Esophagus squamous epithelium (tissue), 5 donors: ENCODE measurements at regions not wholly inside any gene's neighbourhood (a gene's known extent, or its start where the extent isn't known, plus 50 kb on each side); places are given as distances from the start of the nearest gene placed in this dataset.

Source experiments
- DNase-seq: peaks from one replicate; lab custom pipeline; 2025; lab: John Stamatoyannopoulos, UW
- H3K27ac ChIP-seq, 4 donors: fragments of 200-600 bp; sonication (generic); one replicate each; pipeline ENCODE4 v1.5.1; 2016 to 2019; ENCODE audit warnings: mild to moderate bottlenecking in 1 of 4
- H3K27me3 ChIP-seq, 4 donors: fragments of 200-600 bp; sonication (generic); 1 replicate in 3 of 4; 2 replicates in 1 of 4; pipeline versions ENCODE4 v1.5.1 to v1.6.0; 2017 to 2021; ENCODE audit warnings: antibody characterized with exemption in 1 of 4
- H3K36me3 ChIP-seq, 3 donors: fragments of 200-600 bp; sonication (generic); one replicate each; pipeline ENCODE4 v1.5.1; 2016 to 2019
- H3K4me1 ChIP-seq, 3 donors: fragments of 200-600 bp; sonication (generic); one replicate each; pipeline ENCODE4 v1.5.1; 2017 to 2019
- H3K4me3 ChIP-seq, 4 donors: fragments of 200-600 bp; sonication (generic); 1 replicate in 3 of 4; 2 replicates in 1 of 4; pipeline ENCODE4 v1.5.1; 2016 to 2019; ENCODE audit warnings: mild to moderate bottlenecking in 2 of 4, moderate library complexity in 1 of 4
- H3K9me3 ChIP-seq, 3 donors: fragments of 200-600 bp; sonication (generic); one replicate each; pipeline ENCODE4 v1.5.1; 2016 to 2019
- POLR2A ChIP-seq, 4 donors: fragments of 450-650 bp; IDR thresholded peaks; one replicate each; pipeline ENCODE4 v1.6.1; 2017; ENCODE audit warnings: antibody characterized with exemption in 4 of 4, mild to moderate bottlenecking in 4 of 4, moderate library complexity in 3 of 4
- WGBS, 2 donors: methylation state at CpG; one replicate each; pipeline ENCODE4 v1.1.5; 2018; 5-methylcytosine and 5-hydroxymethylcytosine counted together
- intact Hi-C: fragments of 100-400 bp; cut with DNase I; formaldehyde crosslinking; loops from one replicate; pipeline ENCODE4 v1.15.0; 2022
- TF ChIP-seq, protein P1 (sequence below), 6 experiments: fragments of 450-650 bp in 4 of 6; fragments of 200-600 bp in 2 of 6; sonication (generic) in 2 of 6; IDR thresholded peaks; one replicate each; pipeline ENCODE4 v1.5.1; 2016 to 2019; ENCODE audit warnings: antibody characterized with exemption in 6 of 6, mild to moderate bottlenecking in 4 of 6, moderate library complexity in 4 of 6
- donor health status: DM: yes; HTN: yes; CAD: no.

DNA sequence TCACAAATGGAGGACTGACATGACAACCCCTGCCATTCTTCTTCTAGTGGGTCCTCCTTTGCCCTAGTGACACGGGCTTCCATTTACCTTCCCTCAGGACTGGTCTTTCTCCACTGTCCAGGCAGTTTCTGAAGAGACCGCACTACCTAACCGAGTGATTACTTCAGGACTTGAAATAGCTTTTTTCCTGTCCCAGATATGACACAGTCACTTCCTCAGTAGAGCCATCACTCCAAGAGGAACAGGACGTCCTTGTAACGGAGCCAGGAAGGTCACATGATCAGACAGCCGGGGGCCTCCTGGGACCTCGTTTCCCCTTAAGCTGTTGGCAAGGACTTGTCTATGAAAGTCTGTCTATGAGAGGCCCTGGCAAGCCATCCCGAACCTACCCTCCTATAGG, 62.3 kb downstream of the FOS start:
- no peak for DNase-seq
- Histone ChIP-seq H3K27me3 (no peaks in the 10 kb centered on the region), H3K9me3 (no peaks in the 10 kb centered on the region), H3K27ac (peak overlapping the region; percentile 9 to 87 (median 68)), H3K36me3 (no peaks in the 10 kb centered on the region), H3K4me3 (peak overlapping the region in 1 of 4 donors; percentile 10), H3K4me1 (peaks cover 0 to 12% (median 4%) of the 10 kb centered on the region in 3 donors)
- 33 to 57% methylated on average over 6 to 8 of the region's 8 CpGs for WGBS, 2 donors
- intact Hi-C loops = no loop called here
- TF ChIP-seq, protein P1, sequence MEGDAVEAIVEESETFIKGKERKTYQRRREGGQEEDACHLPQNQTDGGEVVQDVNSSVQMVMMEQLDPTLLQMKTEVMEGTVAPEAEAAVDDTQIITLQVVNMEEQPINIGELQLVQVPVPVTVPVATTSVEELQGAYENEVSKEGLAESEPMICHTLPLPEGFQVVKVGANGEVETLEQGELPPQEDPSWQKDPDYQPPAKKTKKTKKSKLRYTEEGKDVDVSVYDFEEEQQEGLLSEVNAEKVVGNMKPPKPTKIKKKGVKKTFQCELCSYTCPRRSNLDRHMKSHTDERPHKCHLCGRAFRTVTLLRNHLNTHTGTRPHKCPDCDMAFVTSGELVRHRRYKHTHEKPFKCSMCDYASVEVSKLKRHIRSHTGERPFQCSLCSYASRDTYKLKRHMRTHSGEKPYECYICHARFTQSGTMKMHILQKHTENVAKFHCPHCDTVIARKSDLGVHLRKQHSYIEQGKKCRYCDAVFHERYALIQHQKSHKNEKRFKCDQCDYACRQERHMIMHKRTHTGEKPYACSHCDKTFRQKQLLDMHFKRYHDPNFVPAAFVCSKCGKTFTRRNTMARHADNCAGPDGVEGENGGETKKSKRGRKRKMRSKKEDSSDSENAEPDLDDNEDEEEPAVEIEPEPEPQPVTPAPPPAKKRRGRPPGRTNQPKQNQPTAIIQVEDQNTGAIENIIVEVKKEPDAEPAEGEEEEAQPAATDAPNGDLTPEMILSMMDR (IDR thresholded peaks at IDR 0.05) = no peak
- TF ChIP-seq POLR2A (IDR thresholded peaks at IDR 0.05) = peak in 1 of 4 donors; percentile 30

DNA sequence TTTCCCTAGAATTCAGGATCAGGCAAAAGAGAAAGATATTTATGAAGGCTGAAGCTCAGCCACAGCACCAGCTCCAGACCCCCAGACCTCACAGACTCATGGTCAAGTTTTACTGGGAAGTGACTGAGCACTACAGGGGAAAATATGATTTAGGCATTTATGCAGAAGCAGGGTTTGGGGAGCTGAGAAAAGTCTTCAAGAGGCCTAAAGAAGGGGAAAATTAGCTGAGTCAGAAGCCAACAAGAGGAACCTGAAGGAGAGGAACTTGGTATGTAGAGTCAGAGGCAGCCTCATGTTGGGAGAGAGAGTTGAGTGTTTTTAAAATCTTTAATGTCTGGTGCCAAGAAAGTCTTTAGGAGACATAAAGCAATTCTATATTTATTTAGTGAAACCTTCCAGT, 63.0 kb downstream of the FOS start:
- Histone ChIP-seq H3K27me3 (no peaks in the 10 kb centered on the region), H3K4me1 (peaks cover 0 to 12% (median 4%) of the 10 kb centered on the region in 3 donors), H3K4me3 (no peak overlapping the region), H3K27ac (peak overlapping the region in 3 of 4 donors; percentile 55 to 87 (median 81)), H3K36me3 (no peaks in the 10 kb centered on the region), H3K9me3 (no peaks in the 10 kb centered on the region)
- intact Hi-C loops = no loop called here
- no peak for DNase-seq
- TF ChIP-seq, protein P1 (IDR thresholded peaks at IDR 0.05) = no peak
- TF ChIP-seq POLR2A (IDR thresholded peaks at IDR 0.05) = no peak

DNA sequence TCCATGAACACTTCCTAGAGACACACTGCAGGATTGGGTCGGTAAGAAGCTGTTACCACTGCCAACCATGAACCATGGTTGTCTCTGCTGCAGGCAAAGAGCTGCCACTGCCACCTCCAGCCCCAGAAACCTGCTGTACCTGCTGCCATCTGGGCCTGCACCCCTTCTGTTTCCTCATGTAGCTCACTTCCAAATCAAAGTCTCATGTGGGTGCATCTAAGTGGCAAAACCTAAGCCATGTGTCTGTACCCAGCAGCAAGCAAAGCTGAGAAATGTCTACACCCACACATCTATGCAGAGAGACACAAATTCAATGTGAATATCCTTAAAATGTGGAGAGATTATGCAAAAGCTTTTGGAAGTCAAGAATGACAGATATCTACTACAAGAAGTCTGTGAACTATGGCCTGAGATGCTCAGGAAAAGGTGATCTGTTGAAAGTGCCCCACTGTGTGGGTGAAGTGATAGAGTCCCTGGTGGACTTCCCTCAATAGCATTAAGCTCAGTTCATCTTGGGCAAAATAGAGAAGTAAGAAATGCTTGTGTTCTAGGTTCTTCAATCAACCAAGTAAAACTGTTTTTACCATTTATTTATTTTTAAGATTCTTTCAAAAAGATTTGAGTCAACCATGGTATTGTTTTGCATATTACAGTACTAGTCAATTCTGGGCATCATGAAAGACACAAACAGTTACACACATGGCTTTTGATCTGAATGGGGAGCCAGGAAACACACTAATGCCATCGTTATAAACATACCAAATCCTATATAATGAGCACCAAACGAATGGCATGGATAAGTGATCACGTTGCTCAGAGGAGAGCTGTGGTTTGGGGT, 64.4 kb downstream of the FOS start:
- H3K36me3 ChIP-seq = no peaks in the 10 kb centered on the region
- TF ChIP-seq POLR2A (IDR thresholded peaks at IDR 0.05) = no peak
- TF ChIP-seq, protein P1 (IDR thresholded peaks at IDR 0.05) = no peak
- peaks cover 0 to 12% (median 4%) of the 10 kb centered on the region in 3 donors for H3K4me1 ChIP-seq
- DNase-seq = no peak
- no peak overlapping the region for H3K27ac ChIP-seq
- 68 to 84% methylated on average over 4 of the region's 4 CpGs for WGBS, 2 donors
- no peak overlapping the region for H3K4me3 ChIP-seq
- H3K27me3 ChIP-seq = no peaks in the 10 kb centered on the region
- H3K9me3 ChIP-seq = no peaks in the 10 kb centered on the region
- intact Hi-C loops = no loop called here

DNA sequence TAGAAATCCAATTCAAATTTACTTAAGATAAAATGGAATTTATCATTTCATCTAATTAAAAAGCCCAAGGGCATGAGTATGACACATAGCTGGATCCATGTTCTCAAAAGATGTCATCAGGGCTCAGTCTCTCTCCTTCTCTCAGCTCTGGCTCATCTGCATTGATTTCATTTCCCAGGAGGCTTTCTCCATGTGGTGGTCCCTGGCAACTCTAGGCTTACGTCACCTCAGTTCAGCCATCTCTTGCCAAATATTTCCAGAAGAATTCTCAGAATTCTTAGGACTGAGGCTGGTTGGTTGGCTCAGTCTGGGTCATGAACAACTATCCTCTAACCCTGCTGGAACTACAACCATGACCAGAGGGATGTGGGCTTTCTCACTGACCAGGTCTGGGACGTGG, 65.3 kb downstream of the FOS start:
- intact Hi-C loops = no loop called here
- H3K36me3 ChIP-seq = no peaks in the 10 kb centered on the region
- H3K9me3 ChIP-seq = no peaks in the 10 kb centered on the region
- H3K27me3 ChIP-seq = no peaks in the 10 kb centered on the region
- no peak for TF ChIP-seq POLR2A (IDR thresholded peaks at IDR 0.05)
- TF ChIP-seq, protein P1 (IDR thresholded peaks at IDR 0.05) = no peak
- no peak overlapping the region for H3K27ac ChIP-seq
- 85 to 90% methylated on average over 2 of the region's 2 CpGs for WGBS, 2 donors
- no peak overlapping the region for H3K4me3 ChIP-seq
- H3K4me1 ChIP-seq = peaks cover 0 to 12% (median 4%) of the 10 kb centered on the region in 3 donors
- DNase-seq = no peak

DNA sequence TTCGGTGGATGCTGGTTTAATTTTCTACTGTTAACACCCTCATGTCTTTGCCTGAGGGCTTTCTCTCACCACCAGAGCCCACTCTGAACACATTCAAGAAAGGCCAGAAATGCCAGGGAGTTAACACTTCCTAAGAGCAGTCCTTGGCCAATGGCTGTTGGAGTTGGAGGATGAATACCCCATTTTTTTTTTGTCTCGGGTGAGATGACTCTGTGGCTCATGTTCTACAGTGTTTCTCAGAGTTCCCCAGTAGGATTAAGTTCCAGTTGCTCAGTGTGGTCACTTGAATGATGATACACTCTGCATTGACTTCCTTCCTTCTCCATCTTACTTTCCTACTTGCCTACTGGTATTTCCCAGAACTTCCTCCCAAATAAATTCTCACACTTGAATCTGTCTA, 65.8 kb downstream of the FOS start:
- Histone ChIP-seq H3K27me3 (no peaks in the 10 kb centered on the region), H3K4me3 (no peak overlapping the region), H3K4me1 (peaks cover 0 to 12% (median 4%) of the 10 kb centered on the region in 3 donors), H3K27ac (no peak overlapping the region), H3K9me3 (no peaks in the 10 kb centered on the region), H3K36me3 (no peaks in the 10 kb centered on the region)
- intact Hi-C loops = no loop called here
- no peak for TF ChIP-seq POLR2A (IDR thresholded peaks at IDR 0.05)
- TF ChIP-seq, protein P1 (IDR thresholded peaks at IDR 0.05) = no peak
- DNase-seq = no peak
- WGBS, 2 donors = 50 to 80% methylated on average over 2 of the region's 2 CpGs
